ENCODE measurements at regions not wholly inside any gene's neighbourhood (a gene's known extent, or its start where the extent isn't known, plus 50 kb on each side); places are given as distances from the start of the nearest gene placed in this dataset.

- TF ChIP-seq EZH2 (IDR thresholded peaks at IDR 0.05; ENCODE audit: borderline replicate concordance, insufficient read depth, low read depth, low read length, poor library complexity, severe bottlenecking), result no peak
- no peak for TF ChIP-seq CTCF (IDR thresholded peaks at IDR 0.05)
Observed at GRCh38 chr6:150492941-150493340, 106.7 kb upstream of the PLEKHG1 start.

Measured in B cell (primary cell).